Breast epithelium (tissue), 4 donors: ENCODE measurements at regions not wholly inside any gene's neighbourhood (a gene's known extent, or its start where the extent isn't known, plus 50 kb on each side); places are given as distances from the start of the nearest gene placed in this dataset.

ENCODE experiments used
- DNase-seq, 2 donors: peaks; one replicate each; pipeline ENCODE4 v3.0.0-alpha.2; 2019; ENCODE audit warnings: low spot score in 2 of 2
- H3K27ac ChIP-seq, 2 donors: fragments of 200-600 bp; sonication (generic) in 1 of 2; one replicate each; pipeline ENCODE4 v1.5.1; 2016 to 2019; ENCODE audit warnings: mild to moderate bottlenecking in 1 of 2
- H3K27me3 ChIP-seq, 2 donors: fragments of 200-600 bp; sonication (generic) in 1 of 2; one replicate each; pipeline versions ENCODE4 v1.5.1 to v1.6.0; 2017 to 2019; ENCODE audit warnings: control low read depth in 1 of 2, mild to moderate bottlenecking in 1 of 2
- H3K36me3 ChIP-seq: fragments of 200-600 bp; one replicate; pipeline ENCODE4 v1.5.1; 2019
- H3K4me1 ChIP-seq, 2 donors: fragments of 200-600 bp; sonication (generic); one replicate each; pipeline ENCODE4 v1.5.1; 2016 to 2019; ENCODE audit warnings: control low read depth in 1 of 2
- H3K4me3 ChIP-seq, 3 donors: fragments of 200-600 bp; sonication (generic); 1 replicate in 2 of 3; 2 replicates in 1 of 3; pipeline ENCODE4 v1.5.1; 2016 to 2019; ENCODE audit warnings: mild to moderate bottlenecking in 3 of 3, moderate library complexity in 2 of 3
- H3K9me3 ChIP-seq, 2 donors: fragments of 200-600 bp; sonication (generic) in 1 of 2; one replicate each; pipeline ENCODE4 v1.5.1; 2016 to 2019; ENCODE audit warnings: control low read depth in 1 of 2
- POLR2A ChIP-seq: fragments of 450-650 bp; IDR thresholded peaks from one replicate; pipeline ENCODE4 v1.6.1; 2016; ENCODE audit warnings: antibody characterized with exemption, mild to moderate bottlenecking, moderate library complexity
- POLR2AphosphoS5 ChIP-seq, 3 donors: sonication (generic); formaldehyde crosslinking; IDR thresholded peaks; one replicate each; pipeline ENCODE4 v1.6.1; 2017; ENCODE audit warnings: antibody characterized with exemption in 3 of 3
- intact Hi-C: fragments of 100-400 bp; cut with DNase I; formaldehyde crosslinking; loops from one replicate; pipeline ENCODE4 v1.15.1; 2023; ENCODE audit warnings: low total_unique reads
- TF ChIP-seq, protein P1 (sequence below), 3 donors: fragments of 450-650 bp; IDR thresholded peaks; one replicate each; pipeline ENCODE4 v1.5.1; 2016 to 2017; ENCODE audit warnings: antibody characterized with exemption in 3 of 3, mild to moderate bottlenecking in 3 of 3, moderate library complexity in 3 of 3

DNA sequence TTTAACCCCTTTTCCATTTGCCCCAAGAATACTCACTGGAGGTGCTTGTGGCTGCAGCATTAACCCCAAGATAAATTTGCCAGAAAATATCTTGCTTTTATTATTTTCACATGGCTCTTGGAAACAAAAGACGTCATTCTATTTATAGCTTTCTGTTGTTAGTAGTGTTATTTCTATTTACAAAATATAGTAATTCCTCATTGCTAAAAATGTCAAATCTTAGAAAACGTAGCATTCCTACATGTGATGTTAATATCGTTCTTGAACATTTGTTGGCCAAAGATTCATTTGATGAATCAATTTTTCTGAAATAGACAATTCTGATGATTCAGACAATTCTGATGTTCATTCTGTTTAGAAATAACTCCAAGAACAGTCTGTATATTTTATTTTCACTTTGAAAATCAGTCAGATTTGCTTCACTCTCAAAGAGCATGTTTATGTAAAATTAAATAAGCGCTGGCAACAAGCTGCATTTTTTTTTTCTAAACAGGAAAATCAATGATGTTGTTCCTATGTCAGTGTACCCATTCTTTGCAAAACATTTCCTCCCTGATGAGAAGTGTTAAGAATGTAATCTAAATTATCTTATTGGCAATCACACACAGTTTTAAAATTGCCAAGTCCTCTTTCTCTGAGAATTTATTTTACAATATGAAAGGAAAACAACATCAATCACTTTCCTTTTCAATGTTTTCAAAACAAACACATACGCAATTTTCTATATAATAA, 334.0 kb downstream of the KCTD12 start:
- TF ChIP-seq POLR2A (no peak), POLR2AphosphoS5 (IDR thresholded peaks at IDR 0.05) (no peak)
- TF ChIP-seq, protein P1, sequence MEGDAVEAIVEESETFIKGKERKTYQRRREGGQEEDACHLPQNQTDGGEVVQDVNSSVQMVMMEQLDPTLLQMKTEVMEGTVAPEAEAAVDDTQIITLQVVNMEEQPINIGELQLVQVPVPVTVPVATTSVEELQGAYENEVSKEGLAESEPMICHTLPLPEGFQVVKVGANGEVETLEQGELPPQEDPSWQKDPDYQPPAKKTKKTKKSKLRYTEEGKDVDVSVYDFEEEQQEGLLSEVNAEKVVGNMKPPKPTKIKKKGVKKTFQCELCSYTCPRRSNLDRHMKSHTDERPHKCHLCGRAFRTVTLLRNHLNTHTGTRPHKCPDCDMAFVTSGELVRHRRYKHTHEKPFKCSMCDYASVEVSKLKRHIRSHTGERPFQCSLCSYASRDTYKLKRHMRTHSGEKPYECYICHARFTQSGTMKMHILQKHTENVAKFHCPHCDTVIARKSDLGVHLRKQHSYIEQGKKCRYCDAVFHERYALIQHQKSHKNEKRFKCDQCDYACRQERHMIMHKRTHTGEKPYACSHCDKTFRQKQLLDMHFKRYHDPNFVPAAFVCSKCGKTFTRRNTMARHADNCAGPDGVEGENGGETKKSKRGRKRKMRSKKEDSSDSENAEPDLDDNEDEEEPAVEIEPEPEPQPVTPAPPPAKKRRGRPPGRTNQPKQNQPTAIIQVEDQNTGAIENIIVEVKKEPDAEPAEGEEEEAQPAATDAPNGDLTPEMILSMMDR (IDR thresholded peaks at IDR 0.05) = no peak
- no peaks in the 10 kb centered on the region for H3K9me3 ChIP-seq
- no peaks in the 10 kb centered on the region for H3K4me1 ChIP-seq
- intact Hi-C loops = no loop called here
- H3K36me3 ChIP-seq = no peaks in the 10 kb centered on the region
- no peak overlapping the region for H3K27ac ChIP-seq
- no peak for DNase-seq
- H3K4me3 ChIP-seq = no peak overlapping the region
- H3K27me3 ChIP-seq = no peaks in the 10 kb centered on the region

DNA sequence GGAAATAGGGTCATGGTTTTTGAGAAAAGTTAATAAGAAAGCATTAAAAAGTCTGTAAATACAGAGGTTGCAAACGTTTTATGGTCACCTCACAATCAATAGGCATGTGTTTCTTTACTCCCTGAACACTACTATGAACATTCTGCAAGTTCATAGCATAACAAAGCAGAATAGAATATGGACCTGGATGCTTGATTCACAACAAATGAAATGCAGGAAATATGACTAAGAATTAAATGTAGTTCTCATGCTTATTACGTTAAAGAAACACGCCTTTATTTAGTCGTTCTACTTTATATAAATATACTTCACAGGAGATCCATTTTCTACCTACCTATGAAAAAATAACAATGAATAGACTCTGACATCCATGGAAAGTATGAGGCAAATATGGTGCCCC, 344.0 kb downstream of the KCTD12 start:
- no peaks in the 10 kb centered on the region for H3K36me3 ChIP-seq
- no peak overlapping the region for H3K27ac ChIP-seq
- intact Hi-C loops = no loop called here
- no peaks in the 10 kb centered on the region for H3K4me1 ChIP-seq
- H3K27me3 ChIP-seq = no peaks in the 10 kb centered on the region
- TF ChIP-seq POLR2A (no peak), POLR2AphosphoS5 (IDR thresholded peaks at IDR 0.05) (no peak)
- TF ChIP-seq, protein P1 (IDR thresholded peaks at IDR 0.05) = no peak
- no peak for DNase-seq
- peaks cover 0 to 15% of the 10 kb centered on the region in 2 donors for H3K9me3 ChIP-seq
- H3K4me3 ChIP-seq = no peak overlapping the region

DNA sequence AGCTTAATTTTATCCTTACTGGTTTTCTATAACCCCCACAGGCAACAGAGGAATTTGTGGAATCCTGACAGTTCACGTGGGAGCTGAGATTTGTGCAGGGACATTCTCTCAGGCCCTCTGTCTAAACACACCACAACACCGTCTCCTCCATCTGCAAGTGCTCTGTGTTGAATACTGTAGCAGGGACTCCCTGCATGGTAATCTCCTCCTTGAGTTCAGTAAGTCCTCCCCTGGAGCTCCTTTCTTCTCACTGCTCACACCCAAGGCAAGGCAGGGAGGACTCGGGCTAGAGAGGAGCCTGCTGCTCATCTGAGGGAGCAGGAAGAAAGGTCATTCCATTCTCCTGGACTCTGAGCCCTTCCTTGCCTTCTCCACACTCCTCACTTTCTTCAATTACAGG, 348.2 kb downstream of the KCTD12 start:
- Histone ChIP-seq H3K9me3 (peaks cover 0 to 3% of the 10 kb centered on the region in 2 donors), H3K36me3 (no peaks in the 10 kb centered on the region), H3K4me1 (no peaks in the 10 kb centered on the region), H3K27me3 (no peaks in the 10 kb centered on the region), H3K27ac (no peak overlapping the region), H3K4me3 (no peak overlapping the region)
- no peak for DNase-seq
- intact Hi-C loops = no loop called here
- TF ChIP-seq POLR2A (no peak), POLR2AphosphoS5 (IDR thresholded peaks at IDR 0.05) (no peak)
- TF ChIP-seq, protein P1 (IDR thresholded peaks at IDR 0.05) = no peak

DNA sequence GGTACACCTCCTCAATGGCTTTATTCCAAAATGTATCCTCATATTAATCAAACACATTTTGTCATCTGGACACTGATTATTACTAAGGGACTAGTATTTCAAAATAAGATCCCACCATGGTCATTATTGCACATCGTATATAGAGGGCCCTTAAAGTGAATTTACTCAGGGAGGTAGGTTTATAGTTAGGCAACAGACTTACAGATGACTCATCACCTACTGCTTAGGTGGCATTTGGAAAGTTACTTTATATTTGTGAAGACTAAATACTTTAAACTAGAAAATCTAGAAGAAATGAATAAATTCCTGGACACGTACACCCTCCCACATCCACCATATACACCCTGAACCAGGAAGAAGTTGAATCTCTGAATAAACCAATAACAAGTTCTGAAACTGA, 353.0 kb downstream of the KCTD12 start:
- H3K4me1 ChIP-seq = no peaks in the 10 kb centered on the region
- intact Hi-C loops = no loop called here
- H3K4me3 ChIP-seq = no peak overlapping the region
- DNase-seq = no peak
- H3K9me3 ChIP-seq = no peaks in the 10 kb centered on the region
- TF ChIP-seq POLR2A (no peak), POLR2AphosphoS5 (IDR thresholded peaks at IDR 0.05) (no peak)
- TF ChIP-seq, protein P1 (IDR thresholded peaks at IDR 0.05) = no peak
- no peaks in the 10 kb centered on the region for H3K36me3 ChIP-seq
- H3K27me3 ChIP-seq = no peaks in the 10 kb centered on the region
- H3K27ac ChIP-seq = no peak overlapping the region

DNA sequence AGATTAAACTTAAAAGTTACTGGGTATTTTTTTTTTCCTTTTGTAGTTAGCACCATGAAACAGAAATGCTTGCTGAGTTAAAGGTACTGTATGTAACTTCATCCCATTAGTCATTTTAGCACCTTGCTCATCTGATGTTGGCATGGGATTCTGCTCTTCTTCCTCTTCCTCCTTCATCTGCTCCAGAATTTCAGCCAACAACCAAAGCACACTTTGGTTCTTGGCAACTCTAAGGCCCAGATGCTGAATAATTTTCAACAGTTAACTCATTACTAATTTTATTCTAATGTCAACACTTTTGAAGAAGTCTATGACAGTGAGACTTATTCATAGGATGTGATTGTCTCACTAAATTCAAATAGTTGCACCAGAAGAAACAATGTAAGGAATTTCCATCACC, 359.2 kb downstream of the KCTD12 start:
- no peak for DNase-seq
- no peaks in the 10 kb centered on the region for H3K27me3 ChIP-seq
- H3K4me1 ChIP-seq = no peaks in the 10 kb centered on the region
- no peaks in the 10 kb centered on the region for H3K36me3 ChIP-seq
- intact Hi-C loops = no loop called here
- no peak overlapping the region for H3K27ac ChIP-seq
- H3K4me3 ChIP-seq = no peak overlapping the region
- TF ChIP-seq POLR2A = no peak
- TF ChIP-seq, protein P1 (IDR thresholded peaks at IDR 0.05) = no peak
- TF ChIP-seq POLR2AphosphoS5 (IDR thresholded peaks at IDR 0.05) = no peak
- no peaks in the 10 kb centered on the region for H3K9me3 ChIP-seq
